GM06990 (cell line): ENCODE measurements at regions not wholly inside any gene's neighbourhood (a gene's known extent, or its start where the extent isn't known, plus 50 kb on each side); places are given as distances from the start of the nearest gene placed in this dataset.

Experiments
- DNase-seq: peaks from one replicate; pipeline ENCODE4 v3.0.0-alpha.2; 2011; ENCODE audit not compliant: insufficient read length; ENCODE audit errors: extremely low read depth
- H3K27me3 ChIP-seq: replicated peaks from 2 replicates; pipeline ENCODE4 v1.6.0; 2011; ENCODE audit warnings: low read length; ENCODE audit not compliant: control insufficient read depth, insufficient read depth
- H3K36me3 ChIP-seq: 2 replicates; pipeline ENCODE4 v1.5.1; 2011; ENCODE audit warnings: low read length; ENCODE audit not compliant: control insufficient read depth, insufficient read depth
- H3K4me3 ChIP-seq: replicated peaks from 2 replicates; pipeline ENCODE4 v1.5.1; 2011; ENCODE audit warnings: low read depth, mild to moderate bottlenecking, control low read depth, low read length
- TF ChIP-seq, protein P1 (sequence below): IDR thresholded peaks from 2 replicates; pipeline ENCODE4 v1.5.1; 2011; ENCODE audit warnings: low read length, control low read depth, mild to moderate bottlenecking, inconsistent platforms; ENCODE audit not compliant: insufficient read depth, poor library complexity, severe bottlenecking

DNA sequence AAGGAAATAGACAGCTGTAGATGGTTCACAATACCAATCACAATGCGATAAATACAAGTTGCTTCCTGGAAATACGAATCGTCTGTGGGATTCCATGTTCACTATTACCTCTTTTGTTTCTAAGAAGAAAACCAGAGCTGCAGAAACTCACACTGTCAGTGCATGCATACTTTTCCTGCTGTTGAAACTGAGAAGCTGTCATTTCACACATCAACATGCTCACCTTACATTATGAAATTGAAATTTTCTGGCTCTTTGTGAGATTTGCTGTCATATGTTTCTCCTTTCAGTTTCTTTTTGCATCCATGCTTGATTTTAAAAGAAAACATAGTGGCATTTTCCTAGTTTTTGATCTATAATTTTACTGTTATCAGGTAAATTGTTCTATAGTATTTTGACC, 418.3 kb upstream of the HTR2C start:
- TF ChIP-seq, protein P1, sequence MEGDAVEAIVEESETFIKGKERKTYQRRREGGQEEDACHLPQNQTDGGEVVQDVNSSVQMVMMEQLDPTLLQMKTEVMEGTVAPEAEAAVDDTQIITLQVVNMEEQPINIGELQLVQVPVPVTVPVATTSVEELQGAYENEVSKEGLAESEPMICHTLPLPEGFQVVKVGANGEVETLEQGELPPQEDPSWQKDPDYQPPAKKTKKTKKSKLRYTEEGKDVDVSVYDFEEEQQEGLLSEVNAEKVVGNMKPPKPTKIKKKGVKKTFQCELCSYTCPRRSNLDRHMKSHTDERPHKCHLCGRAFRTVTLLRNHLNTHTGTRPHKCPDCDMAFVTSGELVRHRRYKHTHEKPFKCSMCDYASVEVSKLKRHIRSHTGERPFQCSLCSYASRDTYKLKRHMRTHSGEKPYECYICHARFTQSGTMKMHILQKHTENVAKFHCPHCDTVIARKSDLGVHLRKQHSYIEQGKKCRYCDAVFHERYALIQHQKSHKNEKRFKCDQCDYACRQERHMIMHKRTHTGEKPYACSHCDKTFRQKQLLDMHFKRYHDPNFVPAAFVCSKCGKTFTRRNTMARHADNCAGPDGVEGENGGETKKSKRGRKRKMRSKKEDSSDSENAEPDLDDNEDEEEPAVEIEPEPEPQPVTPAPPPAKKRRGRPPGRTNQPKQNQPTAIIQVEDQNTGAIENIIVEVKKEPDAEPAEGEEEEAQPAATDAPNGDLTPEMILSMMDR = no peak

DNA sequence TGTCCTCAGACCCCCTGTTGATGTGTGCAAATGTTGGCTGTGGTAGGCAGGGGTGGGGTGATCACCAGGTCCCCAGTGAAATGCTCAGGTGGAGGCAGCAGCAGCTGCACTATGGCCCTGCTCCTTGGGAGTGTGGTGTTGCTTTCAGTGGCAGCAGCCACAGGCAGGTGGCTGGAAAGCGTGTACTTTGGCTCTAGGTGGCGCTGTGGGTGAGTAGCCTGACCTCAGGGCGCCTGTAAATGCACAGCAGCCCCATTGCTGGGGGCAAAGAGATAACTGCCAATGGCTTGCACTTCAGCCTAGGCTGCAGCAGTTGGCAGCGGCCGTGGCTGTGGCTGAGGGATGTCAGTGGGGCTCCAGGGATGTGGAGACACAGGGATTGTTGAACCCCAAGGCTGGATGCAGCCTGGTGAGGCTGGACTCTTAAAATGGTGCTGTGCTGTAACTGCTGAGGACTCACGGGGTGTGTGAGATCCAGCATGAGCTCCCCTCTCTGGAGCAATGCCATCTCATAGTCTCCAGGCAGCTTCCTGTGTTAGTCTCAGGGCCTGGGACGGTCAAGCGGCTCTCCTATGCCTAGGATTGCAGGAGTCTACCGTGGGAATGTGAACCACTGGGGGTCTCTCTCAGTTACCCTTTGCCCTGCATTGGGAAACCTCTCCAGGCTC, 421.7 kb upstream of the HTR2C start:
- Histone ChIP-seq H3K4me3 (no peak overlapping the region), H3K36me3 (no peaks in the 10 kb centered on the region), H3K27me3 (no peaks in the 10 kb centered on the region)
- no peak for DNase-seq
- TF ChIP-seq, protein P1 = peak; percentile 33

More for the DNA sequence above, 418.3 kb upstream of the HTR2C start:
- H3K36me3 ChIP-seq = no peaks in the 10 kb centered on the region
- H3K4me3 ChIP-seq = no peak overlapping the region
- H3K27me3 ChIP-seq = no peaks in the 10 kb centered on the region
- DNase-seq = no peak

- no peak for DNase-seq
- no peak overlapping the region for H3K4me3 ChIP-seq
- TF ChIP-seq, protein P1 = no peak
- H3K36me3 ChIP-seq = no peaks in the 10 kb centered on the region
- H3K27me3 ChIP-seq = no peaks in the 10 kb centered on the region
Measured at GRCh38 chrX:114152801-114153200, 431.1 kb upstream of the HTR2C start.

DNA sequence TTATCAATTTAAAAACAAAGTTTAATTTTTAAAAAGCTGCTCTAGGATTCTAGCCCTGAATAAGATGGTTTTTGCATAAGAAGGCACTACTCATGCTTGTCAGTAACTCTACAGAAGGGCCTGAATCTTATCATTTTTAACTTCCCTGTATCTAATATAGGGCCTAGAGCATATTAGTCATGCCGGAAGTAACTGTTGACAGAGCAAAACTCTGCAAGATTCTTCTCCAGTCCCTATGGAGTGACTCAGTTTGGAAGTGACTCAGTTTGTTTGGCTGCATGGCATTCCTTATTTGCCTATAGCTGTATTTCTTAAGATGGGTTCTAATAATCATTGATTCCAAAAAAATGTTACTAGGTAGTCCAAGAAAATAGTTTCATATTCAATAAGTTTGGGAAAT, 431.8 kb upstream of the HTR2C start:
- Histone ChIP-seq H3K36me3 (no peaks in the 10 kb centered on the region), H3K27me3 (no peaks in the 10 kb centered on the region), H3K4me3 (no peak overlapping the region)
- TF ChIP-seq, protein P1 = no peak
- DNase-seq = no peak

DNA sequence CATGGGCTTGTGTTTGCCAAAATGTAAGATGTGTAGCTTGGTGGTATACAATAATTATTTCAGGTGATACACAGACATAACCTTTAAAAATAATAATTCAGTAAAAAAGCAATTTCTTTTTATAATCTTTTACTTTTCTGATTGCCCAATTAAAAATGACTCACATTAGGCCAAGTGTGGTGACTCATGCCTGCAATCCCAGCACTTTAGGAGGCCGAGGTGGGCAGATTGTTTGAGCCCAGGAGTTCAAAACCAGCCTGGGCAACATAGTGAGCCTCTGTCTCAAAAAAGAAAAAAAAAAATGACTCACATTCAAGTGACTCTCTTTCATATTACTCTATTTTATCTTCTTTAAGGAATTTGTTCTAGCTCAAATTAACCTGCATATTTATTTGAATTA, 449.4 kb upstream of the HTR2C start:
- H3K27me3 ChIP-seq = no peaks in the 10 kb centered on the region
- H3K4me3 ChIP-seq = no peak overlapping the region
- TF ChIP-seq, protein P1 = no peak
- DNase-seq = no peak
- no peaks in the 10 kb centered on the region for H3K36me3 ChIP-seq

DNA sequence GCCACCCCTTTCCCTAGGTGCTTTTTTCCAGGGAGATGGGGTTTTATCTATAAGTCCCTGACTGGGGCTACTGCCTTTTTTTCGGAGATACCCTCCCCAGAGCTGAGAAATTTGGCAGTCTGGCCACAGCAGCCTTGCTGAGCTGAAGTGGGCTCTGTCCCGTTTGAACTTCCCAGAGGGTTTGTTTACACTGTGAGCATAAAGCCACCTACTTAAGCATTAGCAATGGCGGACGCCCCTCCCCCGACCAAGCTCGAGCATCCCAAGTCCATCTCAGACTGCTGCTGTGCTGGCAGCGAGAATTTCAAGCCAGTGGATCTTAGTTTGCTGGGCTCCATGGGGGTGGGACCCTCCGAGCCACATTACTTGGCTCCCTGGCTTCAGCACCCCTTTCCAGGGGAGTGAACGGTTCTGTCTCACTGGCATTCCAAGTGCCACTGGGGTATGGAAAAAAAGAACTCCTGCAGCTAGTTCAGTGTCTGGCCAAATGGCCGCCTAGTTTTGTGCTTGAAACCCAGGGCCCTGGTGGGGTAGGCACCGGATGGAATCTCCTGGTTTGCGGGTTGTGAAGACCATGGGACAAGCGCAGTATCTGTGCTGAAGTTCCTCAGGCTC, 456.4 kb upstream of the HTR2C start:
- no peaks in the 10 kb centered on the region for H3K36me3 ChIP-seq
- no peak for DNase-seq
- H3K27me3 ChIP-seq = no peaks in the 10 kb centered on the region
- H3K4me3 ChIP-seq = no peak overlapping the region
- TF ChIP-seq, protein P1 = no peak
